Immature natural killer cell (primary cell): ENCODE measurements at regions not wholly inside any gene's neighbourhood (a gene's known extent, or its start where the extent isn't known, plus 50 kb on each side); places are given as distances from the start of the nearest gene placed in this dataset.
"Not testable (repeated sequence)": the region's sequence is repeated elsewhere in the genome, so short reads cannot be mapped to it uniquely, and the experiment has no call there.

Experiments
- DNase-seq, 3 donors: peaks; one replicate each; pipeline ENCODE4 v3.0.0; 2022; ENCODE audit warnings: mixed read lengths in 1 of 3
- H3K27ac Mint-ChIP-seq, 6 donors: one replicate each; pipeline ENCODE4 v1.8.0; 2020; ENCODE audit warnings: mixed read lengths in 6 of 6, mild to moderate bottlenecking in 5 of 6, inconsistent platforms in 4 of 6, moderate library complexity in 3 of 6
- H3K27me3 Mint-ChIP-seq, 3 donors: one replicate each; pipeline ENCODE4 v1.8.0; 2020 to 2021; ENCODE audit warnings: low read depth in 3 of 3, mild to moderate bottlenecking in 3 of 3, mixed read lengths in 3 of 3, moderate library complexity in 3 of 3, inconsistent platforms in 1 of 3
- H3K36me3 Mint-ChIP-seq, 3 donors: one replicate each; pipeline ENCODE4 v1.8.0; 2020; ENCODE audit warnings: mixed read lengths in 3 of 3, inconsistent platforms in 2 of 3, mild to moderate bottlenecking in 2 of 3
- H3K4me1 Mint-ChIP-seq, 2 donors: one replicate each; pipeline ENCODE4 v1.8.0; 2020; ENCODE audit warnings: inconsistent platforms in 2 of 2, mild to moderate bottlenecking in 2 of 2, mixed read lengths in 2 of 2, moderate library complexity in 1 of 2
- H3K4me3 Mint-ChIP-seq, 5 donors: one replicate each; pipeline ENCODE4 v1.8.0; 2020; ENCODE audit warnings: mild to moderate bottlenecking in 5 of 5, mixed read lengths in 5 of 5, inconsistent platforms in 3 of 5, moderate library complexity in 3 of 5
- H3K9me3 Mint-ChIP-seq, 6 donors: one replicate each; pipeline ENCODE4 v1.8.0; 2020; ENCODE audit warnings: mild to moderate bottlenecking in 6 of 6, mixed read lengths in 6 of 6, inconsistent platforms in 4 of 6, moderate library complexity in 3 of 6

DNA sequence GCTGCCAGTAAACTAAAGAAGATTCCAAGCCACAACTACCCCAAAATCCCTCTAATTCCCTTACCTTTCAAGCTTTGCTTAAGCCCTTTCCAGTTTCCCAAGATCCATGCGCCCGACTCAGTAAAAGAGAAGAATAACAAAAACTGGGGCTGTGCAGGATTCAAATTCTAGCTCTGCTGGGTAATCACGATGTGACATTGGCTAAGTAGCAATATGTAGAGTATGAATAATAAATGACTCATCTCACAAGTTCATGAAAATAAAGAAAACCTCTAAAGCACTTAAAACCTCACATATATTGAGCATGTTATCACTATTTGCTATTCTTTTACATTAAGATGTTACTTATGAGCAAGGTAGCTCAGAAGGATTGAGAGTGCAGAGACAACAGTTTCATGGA, 522.2 kb upstream of the ZNF717 start:
- peaks cover 0 to 5% (median 0%) of the 10 kb centered on the region in 3 donors for H3K36me3 Mint-ChIP-seq
- H3K27ac Mint-ChIP-seq = no peak overlapping the region
- no peak for DNase-seq
- H3K27me3 Mint-ChIP-seq = peaks cover 0 to 3% (median 0%) of the 10 kb centered on the region in 3 donors
- no peak overlapping the region for H3K4me3 Mint-ChIP-seq
- peaks cover 12 to 63% (median 16%) of the 10 kb centered on the region in 6 donors for H3K9me3 Mint-ChIP-seq
- H3K4me1 Mint-ChIP-seq = no peaks in the 10 kb centered on the region

DNA sequence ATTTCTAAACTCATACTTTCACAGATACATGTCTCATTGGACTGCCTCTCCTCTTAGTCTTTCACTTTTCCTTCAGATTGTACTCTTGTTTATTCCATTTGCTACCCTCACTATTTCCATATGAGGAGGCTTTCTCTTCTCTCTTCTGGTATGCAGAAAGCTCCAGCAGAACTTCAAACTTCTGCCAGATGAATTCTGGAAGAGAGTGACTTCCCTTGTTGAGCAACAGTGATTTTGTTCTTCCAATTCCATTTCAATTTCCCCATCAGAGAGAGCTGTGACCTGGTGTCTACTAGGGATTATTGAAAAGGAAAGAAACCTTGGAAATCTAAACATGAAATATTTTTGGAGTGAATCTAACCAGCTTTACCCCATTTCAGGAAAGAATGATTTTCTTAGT, 523.2 kb upstream of the ZNF717 start:
- H3K27ac Mint-ChIP-seq = no peak overlapping the region

DNA sequence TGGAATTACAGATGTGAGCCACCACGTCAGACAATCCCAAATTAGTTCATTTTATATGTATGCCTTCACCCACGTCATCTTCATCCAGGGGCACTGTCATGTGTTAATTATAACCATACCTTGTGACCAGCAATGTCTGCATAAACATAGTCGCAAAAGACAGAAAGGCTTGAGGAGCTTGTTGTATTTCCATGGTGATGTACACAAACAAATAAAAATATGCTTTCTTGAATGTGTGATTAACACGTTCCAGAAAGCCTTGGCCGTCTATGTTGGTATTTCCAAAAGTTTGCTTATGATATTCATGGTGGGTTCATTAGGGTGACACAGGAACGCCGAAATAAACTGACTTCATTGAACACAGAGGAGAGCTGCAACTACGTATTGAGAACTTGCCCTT, 524.7 kb upstream of the ZNF717 start:
- H3K4me3 Mint-ChIP-seq = no peak overlapping the region
- peaks cover 7 to 56% (median 18%) of the 10 kb centered on the region in 6 donors for H3K9me3 Mint-ChIP-seq
- peaks cover 0 to 3% (median 0%) of the 10 kb centered on the region in 3 donors for H3K27me3 Mint-ChIP-seq
- no peak for DNase-seq
- H3K27ac Mint-ChIP-seq = no peak overlapping the region
- no peaks in the 10 kb centered on the region for H3K4me1 Mint-ChIP-seq
- H3K36me3 Mint-ChIP-seq = peaks cover 0 to 5% (median 0%) of the 10 kb centered on the region in 3 donors

More for the DNA sequence above, 523.2 kb upstream of the ZNF717 start:
- H3K27me3 Mint-ChIP-seq = peaks cover 0 to 3% (median 0%) of the 10 kb centered on the region in 3 donors
- peaks cover 0 to 5% (median 0%) of the 10 kb centered on the region in 3 donors for H3K36me3 Mint-ChIP-seq
- DNase-seq = no peak
- no peaks in the 10 kb centered on the region for H3K4me1 Mint-ChIP-seq
- peaks cover 12 to 61% (median 17%) of the 10 kb centered on the region in 6 donors for H3K9me3 Mint-ChIP-seq
- H3K4me3 Mint-ChIP-seq = no peak overlapping the region

DNA sequence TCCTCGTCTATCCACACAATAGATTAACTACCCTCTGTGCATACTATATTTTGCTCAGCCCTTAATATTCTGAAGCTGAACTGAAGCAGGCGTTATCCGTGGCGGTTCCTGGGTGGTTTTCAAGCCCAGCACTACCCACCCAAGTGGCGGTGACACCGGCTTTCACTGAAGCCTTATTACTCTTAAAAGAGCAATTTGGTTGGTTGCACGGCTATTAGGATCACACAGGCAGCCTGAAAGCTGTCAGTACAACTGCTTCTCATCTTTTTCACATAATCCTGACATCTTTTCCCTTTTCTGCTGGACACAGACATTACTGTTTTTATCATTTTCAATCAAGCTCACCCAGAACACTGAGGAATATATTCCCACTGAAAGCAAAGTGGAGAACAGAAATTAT, 525.3 kb upstream of the ZNF717 start:
- Mint-ChIP-seq H3K4me1 (no peaks in the 10 kb centered on the region), H3K27ac (no peak overlapping the region), H3K27me3 (peaks cover 0 to 3% (median 0%) of the 10 kb centered on the region in 3 donors), H3K36me3 (peaks cover 0 to 5% (median 0%) of the 10 kb centered on the region in 3 donors), H3K9me3 (peaks cover 7 to 59% (median 19%) of the 10 kb centered on the region in 6 donors), H3K4me3 (no peak overlapping the region)
- DNase-seq = no peak

DNA sequence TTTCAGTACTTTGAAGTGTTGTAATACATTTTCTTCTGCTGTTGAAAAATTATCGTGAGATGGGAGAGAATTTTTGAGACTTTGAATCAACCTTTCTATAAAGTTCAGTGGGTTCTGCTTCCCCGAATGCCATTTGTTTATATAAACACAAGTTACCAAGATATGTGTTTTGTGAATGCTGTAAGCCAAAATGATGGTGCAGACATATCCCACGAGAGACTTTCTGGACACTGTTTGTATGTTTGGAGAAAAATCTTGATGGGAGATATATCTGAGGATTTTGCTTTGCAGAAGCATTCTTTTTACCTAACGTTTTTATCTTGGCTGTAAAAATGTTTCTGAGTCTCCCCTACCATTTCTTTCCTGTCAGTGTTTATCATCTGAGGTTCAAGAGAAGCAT, 526.6 kb upstream of the ZNF717 start:
- no peak overlapping the region for H3K27ac Mint-ChIP-seq
- H3K4me1 Mint-ChIP-seq = no peaks in the 10 kb centered on the region
- no peak for DNase-seq
- peaks cover 0 to 2% (median 0%) of the 10 kb centered on the region in 3 donors for H3K27me3 Mint-ChIP-seq
- peaks cover 0 to 5% (median 0%) of the 10 kb centered on the region in 3 donors for H3K36me3 Mint-ChIP-seq
- H3K9me3 Mint-ChIP-seq = peaks cover 6 to 67% (median 21%) of the 10 kb centered on the region in 6 donors
- H3K4me3 Mint-ChIP-seq = no peak overlapping the region

DNA sequence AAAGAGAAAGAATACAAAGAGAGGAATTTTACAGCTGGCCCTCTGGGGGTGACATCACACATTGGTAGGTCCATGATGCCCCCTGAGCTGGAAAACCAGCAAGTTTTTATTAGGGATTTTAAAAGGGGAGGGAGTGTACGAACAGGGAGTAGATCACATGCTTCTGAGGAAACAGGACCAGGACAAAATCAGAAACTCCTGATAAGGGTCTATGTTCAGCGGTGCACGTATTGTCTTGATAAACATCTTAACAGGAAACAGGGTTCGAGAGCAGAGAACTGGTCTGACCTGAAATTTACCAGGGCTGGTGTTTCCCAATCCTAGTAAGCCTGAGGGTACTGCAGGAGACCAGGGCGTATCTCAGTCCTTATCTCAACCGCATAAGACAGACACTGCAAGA, 530.6 kb upstream of the ZNF717 start:
- H3K4me1 Mint-ChIP-seq, H3K27ac Mint-ChIP-seq: not testable (repeated sequence)
- peaks cover 0 to 53% (median 11%) of the 10 kb centered on the region in 6 donors for H3K9me3 Mint-ChIP-seq

DNA sequence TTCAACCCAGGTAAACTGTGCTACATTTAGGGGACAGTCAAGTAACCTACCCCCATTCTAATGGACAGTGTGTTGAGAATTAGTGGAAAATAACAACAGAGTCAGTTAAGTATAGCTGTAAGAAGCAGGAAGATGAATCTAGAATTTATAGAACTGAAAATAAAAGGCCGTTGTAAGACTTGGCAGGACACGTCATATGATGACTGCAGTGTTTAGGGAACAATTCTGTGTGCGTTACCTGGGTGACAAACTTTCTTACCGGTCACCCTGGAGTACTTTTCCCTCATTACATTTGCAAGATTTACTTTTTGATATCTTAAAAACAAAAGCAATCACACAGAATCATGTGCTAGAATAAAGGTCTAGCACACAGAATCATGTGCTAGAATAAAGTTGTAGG, 536.3 kb upstream of the ZNF717 start:
- peaks cover 0 to 34% (median 2%) of the 10 kb centered on the region in 6 donors for H3K9me3 Mint-ChIP-seq
- H3K4me3 Mint-ChIP-seq = no peak overlapping the region
- no peaks in the 10 kb centered on the region for H3K36me3 Mint-ChIP-seq
- H3K4me1 Mint-ChIP-seq = no peaks in the 10 kb centered on the region
- DNase-seq = no peak
- H3K27me3 Mint-ChIP-seq = peaks cover 0 to 2% (median 0%) of the 10 kb centered on the region in 3 donors
- no peak overlapping the region for H3K27ac Mint-ChIP-seq

More for the DNA sequence above, 530.6 kb upstream of the ZNF717 start:
- H3K27me3 Mint-ChIP-seq, DNase-seq, H3K36me3 Mint-ChIP-seq, H3K4me3 Mint-ChIP-seq: not testable (repeated sequence)

DNA sequence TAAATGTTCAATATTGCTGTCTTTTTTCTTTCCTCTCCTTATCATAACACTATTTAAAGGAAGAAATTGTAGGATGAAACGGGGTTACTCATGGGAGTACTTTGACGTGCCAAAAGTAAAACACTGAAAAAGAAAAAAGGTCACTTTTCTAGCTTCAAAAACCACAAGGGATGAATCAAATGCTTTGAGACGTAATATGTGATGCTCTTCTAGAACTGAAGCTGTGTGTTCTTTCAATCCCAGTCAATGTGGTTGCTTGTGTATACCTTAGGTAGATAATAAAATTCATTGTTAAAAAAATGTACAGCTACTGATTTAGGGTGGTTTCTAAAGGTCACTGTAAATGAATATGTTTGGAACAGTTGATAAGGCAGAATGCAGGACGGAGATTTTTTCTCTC, 538.8 kb upstream of the ZNF717 start:
- Mint-ChIP-seq H3K4me1 (no peaks in the 10 kb centered on the region), H3K27ac (no peak overlapping the region), H3K4me3 (no peak overlapping the region), H3K27me3 (no peaks in the 10 kb centered on the region), H3K9me3 (peaks cover 2 to 28% (median 7%) of the 10 kb centered on the region in 6 donors), H3K36me3 (no peaks in the 10 kb centered on the region)
- no peak for DNase-seq

DNA sequence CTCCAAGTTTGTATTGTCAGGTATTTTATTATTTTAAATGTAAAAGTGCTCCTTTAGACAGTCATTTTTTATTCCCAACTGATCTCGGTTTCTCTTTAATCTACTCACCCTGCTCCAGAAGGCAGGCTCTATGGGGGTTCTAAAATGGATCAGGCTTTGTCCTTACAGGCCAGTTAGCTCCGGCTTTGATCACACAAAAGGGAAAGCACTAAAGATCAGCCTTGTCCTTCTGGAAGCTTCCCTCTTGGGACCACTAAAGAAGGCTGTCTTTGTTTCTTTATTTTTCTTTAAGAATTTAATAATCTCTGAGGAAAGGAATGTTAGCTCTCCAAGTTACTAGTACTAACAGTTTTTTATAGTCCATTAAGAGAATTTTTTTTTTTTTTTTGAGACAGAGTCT, 560.5 kb upstream of the ZNF717 start:
- H3K36me3 Mint-ChIP-seq = peaks cover 0 to 3% (median 0%) of the 10 kb centered on the region in 3 donors
- H3K9me3 Mint-ChIP-seq = peaks cover 6 to 52% (median 16%) of the 10 kb centered on the region in 6 donors
- no peak for DNase-seq
- H3K27me3 Mint-ChIP-seq = no peaks in the 10 kb centered on the region
- H3K27ac Mint-ChIP-seq = no peak overlapping the region
- H3K4me1 Mint-ChIP-seq = no peaks in the 10 kb centered on the region
- H3K4me3 Mint-ChIP-seq = no peak overlapping the region

DNA sequence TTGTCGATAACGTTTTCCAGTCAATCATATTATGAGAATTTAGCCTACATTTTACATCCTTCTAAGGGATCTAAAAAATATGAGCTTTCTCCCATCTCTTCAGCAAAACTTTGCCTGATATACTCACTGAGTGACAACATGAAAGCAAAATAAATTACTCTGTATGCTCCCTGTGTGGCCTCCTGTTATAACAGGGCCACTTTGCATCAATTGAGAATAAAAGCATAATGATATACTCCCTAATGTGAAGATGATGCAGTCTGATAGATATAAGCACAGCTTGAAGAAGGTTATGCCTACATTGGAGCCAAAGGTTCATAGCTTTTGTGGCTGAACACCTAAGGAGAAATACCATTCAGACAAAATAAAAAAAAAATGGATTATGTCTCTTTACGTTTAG, 561.3 kb upstream of the ZNF717 start:
- H3K4me3 Mint-ChIP-seq = no peak overlapping the region
- no peak for DNase-seq
- no peak overlapping the region for H3K27ac Mint-ChIP-seq
- H3K27me3 Mint-ChIP-seq = no peaks in the 10 kb centered on the region
- peaks cover 6 to 47% (median 14%) of the 10 kb centered on the region in 6 donors for H3K9me3 Mint-ChIP-seq
- peaks cover 0 to 3% (median 0%) of the 10 kb centered on the region in 3 donors for H3K36me3 Mint-ChIP-seq
- H3K4me1 Mint-ChIP-seq = no peaks in the 10 kb centered on the region

DNA sequence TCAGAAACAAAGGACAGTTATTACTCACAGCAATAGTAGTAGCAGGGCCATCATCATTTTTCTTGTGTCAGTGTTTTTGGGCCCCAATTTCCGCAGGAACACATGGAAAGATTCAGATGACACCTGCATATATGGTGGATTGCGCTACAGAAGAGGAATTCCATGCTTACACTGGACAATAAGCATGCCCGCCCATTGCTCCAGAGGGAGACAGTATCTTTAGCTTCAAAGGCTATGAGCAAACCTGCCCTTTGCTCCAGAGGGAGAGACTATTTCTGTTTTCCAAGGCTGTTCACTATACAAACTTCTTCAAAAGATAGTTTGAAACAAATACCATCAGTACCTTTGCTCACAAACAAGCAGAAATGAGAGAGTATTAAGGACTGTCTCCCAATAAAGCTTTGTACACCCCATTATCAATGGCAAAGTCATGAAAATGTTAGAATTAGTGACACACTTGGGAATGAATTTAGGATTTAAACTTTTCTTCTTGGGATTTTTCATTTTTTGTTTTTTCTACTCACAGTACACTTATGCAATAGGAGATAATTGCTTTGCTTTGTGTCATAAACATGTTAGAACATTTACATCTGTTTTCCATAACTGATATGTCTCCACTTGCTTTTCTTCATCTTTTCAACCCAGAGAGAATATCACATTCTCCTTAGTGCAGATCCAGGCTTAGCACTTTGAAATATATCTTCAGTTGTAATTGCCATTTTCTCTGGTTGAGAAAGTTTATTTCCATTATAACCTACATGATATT, 564.5 kb upstream of the ZNF717 start:
- Mint-ChIP-seq H3K36me3 (peaks cover 0 to 1% (median 0%) of the 10 kb centered on the region in 3 donors), H3K27me3 (no peaks in the 10 kb centered on the region), H3K4me3 (no peak overlapping the region), H3K4me1 (no peaks in the 10 kb centered on the region), H3K27ac (no peak overlapping the region), H3K9me3 (peaks cover 6 to 40% (median 16%) of the 10 kb centered on the region in 6 donors)
- no peak for DNase-seq

DNA sequence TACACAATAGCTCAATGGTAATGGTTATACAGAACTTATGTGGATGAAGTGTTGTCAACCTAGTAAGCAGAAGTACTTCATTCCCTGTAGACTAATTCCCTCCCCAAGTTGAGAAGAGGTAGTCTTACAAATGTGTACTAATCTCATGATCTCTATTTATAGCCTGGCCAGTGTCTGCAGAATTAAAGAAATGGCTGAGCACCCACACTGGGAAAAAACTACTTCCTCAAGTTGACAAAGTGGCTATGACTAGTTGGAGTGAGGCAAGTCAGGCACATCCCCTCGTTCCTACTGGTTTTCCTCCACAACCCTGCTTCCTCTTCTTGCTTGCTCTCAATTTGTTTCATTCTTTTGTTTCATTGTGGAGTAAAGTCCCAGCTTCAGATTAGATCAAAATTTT, 566.7 kb upstream of the ZNF717 start:
- no peaks in the 10 kb centered on the region for H3K4me1 Mint-ChIP-seq
- no peak overlapping the region for H3K4me3 Mint-ChIP-seq
- DNase-seq = no peak
- H3K27me3 Mint-ChIP-seq = no peaks in the 10 kb centered on the region
- peaks cover 2 to 28% (median 17%) of the 10 kb centered on the region in 6 donors for H3K9me3 Mint-ChIP-seq
- H3K36me3 Mint-ChIP-seq = no peaks in the 10 kb centered on the region
- H3K27ac Mint-ChIP-seq = no peak overlapping the region

DNA sequence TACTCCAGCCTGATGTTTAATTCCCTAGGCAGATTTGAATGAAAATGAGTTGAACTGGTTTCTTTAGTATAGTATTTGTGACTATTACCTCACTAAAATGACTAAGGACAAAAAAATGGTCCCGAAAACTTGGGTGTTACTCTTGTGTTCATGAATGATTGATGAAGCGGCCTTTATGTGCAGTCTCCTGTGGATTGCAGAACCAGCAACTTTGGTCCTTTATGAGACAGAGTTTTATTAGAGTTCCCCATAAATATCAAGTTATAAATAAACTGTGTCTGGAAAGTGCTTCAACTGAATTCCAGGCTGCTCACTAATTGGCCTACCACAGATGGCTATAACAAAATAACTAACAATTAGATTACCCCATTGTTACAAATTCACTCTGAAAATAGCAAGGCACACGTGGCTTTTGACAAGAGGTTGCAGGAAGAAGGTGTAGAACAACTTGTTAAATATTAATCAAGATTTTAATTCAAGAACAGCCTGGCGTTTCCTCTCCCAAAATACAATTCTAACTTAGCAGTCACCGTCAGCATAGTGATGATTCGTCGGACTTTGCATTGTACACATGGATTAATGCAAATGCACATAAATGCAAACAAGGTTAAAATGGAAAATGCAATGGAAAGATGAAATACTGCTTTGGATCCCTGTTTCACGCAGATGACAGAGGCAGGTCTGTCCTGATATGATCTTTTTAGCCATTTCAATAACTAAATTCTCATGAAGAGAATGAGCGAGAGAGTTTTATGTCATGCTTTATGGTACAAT, 567.3 kb upstream of the ZNF717 start:
- Mint-ChIP-seq H3K27ac (no peak overlapping the region), H3K4me3 (no peak overlapping the region), H3K36me3 (no peaks in the 10 kb centered on the region), H3K27me3 (no peaks in the 10 kb centered on the region), H3K9me3 (peaks cover 2 to 27% (median 17%) of the 10 kb centered on the region in 6 donors), H3K4me1 (no peaks in the 10 kb centered on the region)
- no peak for DNase-seq

DNA sequence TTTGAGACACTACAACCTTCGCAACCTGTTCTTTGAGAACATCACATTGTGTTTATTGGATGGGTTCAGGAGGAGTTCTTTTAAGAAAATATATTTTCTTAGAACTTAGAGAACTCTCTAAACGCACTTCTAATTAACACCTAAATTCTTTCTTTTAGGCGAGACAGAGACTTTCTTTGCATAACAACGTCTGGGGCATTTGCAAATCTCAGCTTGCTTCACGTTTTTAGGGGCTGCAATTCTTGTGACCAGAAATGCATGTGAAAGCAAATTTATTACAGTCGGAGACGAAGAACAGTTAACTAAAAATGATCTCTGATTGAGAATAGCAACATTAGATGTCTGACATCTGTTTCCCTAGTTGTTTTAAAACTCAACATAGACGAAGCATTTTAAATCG, 568.3 kb upstream of the ZNF717 start:
- Mint-ChIP-seq H3K4me1 (no peaks in the 10 kb centered on the region), H3K27me3 (no peaks in the 10 kb centered on the region), H3K27ac (no peak overlapping the region), H3K9me3 (peaks cover 3 to 26% (median 17%) of the 10 kb centered on the region in 6 donors), H3K4me3 (no peak overlapping the region), H3K36me3 (no peaks in the 10 kb centered on the region)
- DNase-seq = no peak
